ENCODE measurements at regions not wholly inside any gene's neighbourhood (a gene's known extent, or its start where the extent isn't known, plus 50 kb on each side); places are given as distances from the start of the nearest gene placed in this dataset.

DNA sequence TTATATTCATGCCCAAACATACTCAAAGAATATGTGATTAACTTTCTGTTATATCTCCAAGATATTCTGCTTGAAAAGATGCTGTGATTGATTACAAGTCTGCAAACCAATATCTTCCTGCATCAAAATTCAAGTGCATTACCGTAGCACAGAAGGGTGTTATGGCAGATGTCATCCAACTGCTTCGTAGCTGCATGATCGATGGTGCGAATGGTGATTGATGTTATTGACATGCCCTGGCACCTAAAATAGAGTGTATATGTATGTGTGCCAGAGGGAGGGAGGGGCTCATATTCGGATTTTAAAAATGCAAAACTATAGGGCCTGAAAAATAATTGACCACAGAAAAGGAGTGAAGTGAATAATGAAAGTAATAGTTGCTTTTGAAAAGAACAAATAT is 882.1 kb upstream of the NUDT12 start:
- Histone ChIP-seq H3K27ac (ENCODE audit: low read depth, low read length) (no peak overlapping the region), H3K4me3 (replicated peaks in 1 of 2; ENCODE audit: low read depth in 1 of 2, low read length in 2 of 2) (no peak overlapping the region), H2AFZ (ENCODE audit: low read depth, low read length, poor library complexity, severe bottlenecking) (no peak overlapping the region), H3K27me3 (ENCODE audit: insufficient read depth, low read length) (no peaks in the 10 kb centered on the region), H3K36me3 (ENCODE audit: control insufficient read depth in 1 of 2, insufficient read depth in 2 of 2, low read length in 2 of 2) (no peaks in the 10 kb centered on the region), H3K79me2 (ENCODE audit: insufficient read depth, low read length) (no peaks in the 10 kb centered on the region), H4K20me1 (ENCODE audit: insufficient read depth) (no peaks in the 10 kb centered on the region), H3K4me1 (ENCODE audit: control insufficient read depth in 1 of 2, insufficient read depth in 2 of 2, low read length in 2 of 2) (no peaks in the 10 kb centered on the region), H3K4me2 (ENCODE audit: low read length) (no peak overlapping the region), H3K9ac (ENCODE audit: low read length) (no peak overlapping the region), H3K9me2 (ENCODE audit: insufficient read depth) (no peaks in the 10 kb centered on the region), H3K9me3 (ENCODE audit: control insufficient read depth in 1 of 2, insufficient read depth in 1 of 2, low read depth in 1 of 2, low read length in 2 of 2) (no peaks in the 10 kb centered on the region)
- TF ChIP-seq SP1 (IDR thresholded peaks at IDR 0.05; ENCODE audit: low read depth) (no peak), MAX (IDR thresholded peaks at IDR 0.05) (no peak), POLR2AphosphoS5 (IDR thresholded peaks at IDR 0.05; ENCODE audit: low read depth, low read length) (no peak), SRF (IDR thresholded peaks at IDR 0.05; ENCODE audit: low read depth) (no peak), JUND (IDR thresholded peaks at IDR 0.05) (no peak), FOSL1 (IDR thresholded peaks at IDR 0.05; ENCODE audit: low read depth) (no peak), RAD21 (IDR thresholded peaks at IDR 0.05; ENCODE audit: low read depth) (no peak), SIN3A (IDR thresholded peaks at IDR 0.05; ENCODE audit: low read depth) (no peak), EGR1 (IDR thresholded peaks at IDR 0.05; ENCODE audit: low read depth) (no peak), ELF1 (IDR thresholded peaks at IDR 0.05; ENCODE audit: borderline replicate concordance, low read depth) (no peak), ZFX (IDR thresholded peaks at IDR 0.05) (no peak), EZH2phosphoT487 (IDR thresholded peaks at IDR 0.05; ENCODE audit: borderline replicate concordance) (no peak), YY1 (IDR thresholded peaks at IDR 0.05; ENCODE audit: extremely low read depth, insufficient replicate concordance, low read depth, low read length) (no peak), CTCF (IDR thresholded peaks at IDR 0.05 in 2 of 3, conservative IDR thresholded peaks at IDR 0.05 in 1 of 3; ENCODE audit: borderline replicate concordance in 1 of 3, insufficient read depth in 1 of 3, low read depth in 2 of 3, low read length in 2 of 3) (no peak), POLR2A (IDR thresholded peaks at IDR 0.05; ENCODE audit: borderline replicate concordance, extremely low read depth, insufficient read depth, insufficient read length) (no peak), ZNF274 (IDR thresholded peaks at IDR 0.05; ENCODE audit: low read depth, low read length) (no peak), EZH2 (IDR thresholded peaks at IDR 0.05) (no peak)
- TF ChIP-seq, protein P1, sequence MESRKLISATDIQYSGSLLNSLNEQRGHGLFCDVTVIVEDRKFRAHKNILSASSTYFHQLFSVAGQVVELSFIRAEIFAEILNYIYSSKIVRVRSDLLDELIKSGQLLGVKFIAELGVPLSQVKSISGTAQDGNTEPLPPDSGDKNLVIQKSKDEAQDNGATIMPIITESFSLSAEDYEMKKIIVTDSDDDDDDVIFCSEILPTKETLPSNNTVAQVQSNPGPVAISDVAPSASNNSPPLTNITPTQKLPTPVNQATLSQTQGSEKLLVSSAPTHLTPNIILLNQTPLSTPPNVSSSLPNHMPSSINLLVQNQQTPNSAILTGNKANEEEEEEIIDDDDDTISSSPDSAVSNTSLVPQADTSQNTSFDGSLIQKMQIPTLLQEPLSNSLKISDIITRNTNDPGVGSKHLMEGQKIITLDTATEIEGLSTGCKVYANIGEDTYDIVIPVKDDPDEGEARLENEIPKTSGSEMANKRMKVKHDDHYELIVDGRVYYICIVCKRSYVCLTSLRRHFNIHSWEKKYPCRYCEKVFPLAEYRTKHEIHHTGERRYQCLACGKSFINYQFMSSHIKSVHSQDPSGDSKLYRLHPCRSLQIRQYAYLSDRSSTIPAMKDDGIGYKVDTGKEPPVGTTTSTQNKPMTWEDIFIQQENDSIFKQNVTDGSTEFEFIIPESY (IDR thresholded peaks at IDR 0.05; ENCODE audit: extremely low read depth, insufficient replicate concordance, low read length), result no peak
- TF ChIP-seq, protein P2, sequence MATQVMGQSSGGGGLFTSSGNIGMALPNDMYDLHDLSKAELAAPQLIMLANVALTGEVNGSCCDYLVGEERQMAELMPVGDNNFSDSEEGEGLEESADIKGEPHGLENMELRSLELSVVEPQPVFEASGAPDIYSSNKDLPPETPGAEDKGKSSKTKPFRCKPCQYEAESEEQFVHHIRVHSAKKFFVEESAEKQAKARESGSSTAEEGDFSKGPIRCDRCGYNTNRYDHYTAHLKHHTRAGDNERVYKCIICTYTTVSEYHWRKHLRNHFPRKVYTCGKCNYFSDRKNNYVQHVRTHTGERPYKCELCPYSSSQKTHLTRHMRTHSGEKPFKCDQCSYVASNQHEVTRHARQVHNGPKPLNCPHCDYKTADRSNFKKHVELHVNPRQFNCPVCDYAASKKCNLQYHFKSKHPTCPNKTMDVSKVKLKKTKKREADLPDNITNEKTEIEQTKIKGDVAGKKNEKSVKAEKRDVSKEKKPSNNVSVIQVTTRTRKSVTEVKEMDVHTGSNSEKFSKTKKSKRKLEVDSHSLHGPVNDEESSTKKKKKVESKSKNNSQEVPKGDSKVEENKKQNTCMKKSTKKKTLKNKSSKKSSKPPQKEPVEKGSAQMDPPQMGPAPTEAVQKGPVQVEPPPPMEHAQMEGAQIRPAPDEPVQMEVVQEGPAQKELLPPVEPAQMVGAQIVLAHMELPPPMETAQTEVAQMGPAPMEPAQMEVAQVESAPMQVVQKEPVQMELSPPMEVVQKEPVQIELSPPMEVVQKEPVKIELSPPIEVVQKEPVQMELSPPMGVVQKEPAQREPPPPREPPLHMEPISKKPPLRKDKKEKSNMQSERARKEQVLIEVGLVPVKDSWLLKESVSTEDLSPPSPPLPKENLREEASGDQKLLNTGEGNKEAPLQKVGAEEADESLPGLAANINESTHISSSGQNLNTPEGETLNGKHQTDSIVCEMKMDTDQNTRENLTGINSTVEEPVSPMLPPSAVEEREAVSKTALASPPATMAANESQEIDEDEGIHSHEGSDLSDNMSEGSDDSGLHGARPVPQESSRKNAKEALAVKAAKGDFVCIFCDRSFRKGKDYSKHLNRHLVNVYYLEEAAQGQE (IDR thresholded peaks at IDR 0.05; ENCODE audit: low read depth), result no peak
- BruUV-seq (replicated peaks), result no TSS peak
- RAD21 ChIA-PET (ENCODE audit: low non-redundant PET in 1 of 2, low total read pairs in 2 of 2, uncharacterized antibody in 2 of 2, unreplicated experiment in 2 of 2), result no interaction called here
- intact Hi-C loops (cut with micrococcal nuclease), result no loop called here
- CTCF ChIA-PET, result no interaction called here
- DNase-seq (ENCODE audit: low read depth, low spot score) (no peak), ATAC-seq (no peak)
- POLR2A ChIA-PET, result no interaction called here

Measured in HCT116 (cell line).